ENCODE measurements at regions not wholly inside any gene's neighbourhood (a gene's known extent, or its start where the extent isn't known, plus 50 kb on each side); places are given as distances from the start of the nearest gene placed in this dataset.
A peak's percentile ranks its signal among the peaks of the same experiment; 100 is the strongest.

DNA sequence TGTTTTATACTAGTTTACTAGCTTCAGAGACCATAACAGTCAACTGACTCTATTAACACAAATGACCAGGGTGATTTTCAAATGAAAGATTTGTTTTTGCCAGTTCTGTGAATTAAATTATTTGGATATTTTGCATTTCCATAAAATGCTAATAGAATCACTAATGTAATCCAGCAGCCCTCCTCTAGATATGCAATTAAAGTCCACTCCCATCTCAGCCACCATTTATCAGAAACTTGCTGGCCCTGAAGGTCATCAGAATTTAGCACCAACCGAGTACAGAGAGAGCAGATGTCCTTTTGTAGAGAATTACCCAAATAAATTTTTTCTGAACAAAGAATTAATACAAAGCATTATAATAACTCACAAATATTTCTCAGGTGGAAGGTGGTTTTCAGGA, 531.1 kb upstream of the SLIT2 start:
- Histone ChIP-seq H3K4me2 (ENCODE audit: low read length) (no peak overlapping the region), H3K4ac (ENCODE audit: low read depth, low read length) (no peak overlapping the region), H2BK5ac (ENCODE audit: low read depth, low read length, poor library complexity) (no peak overlapping the region), H3K18ac (ENCODE audit: low read length) (no peak overlapping the region), H4K91ac (ENCODE audit: low read depth, low read length) (no peak overlapping the region), H4K8ac (ENCODE audit: low read depth, low read length) (no peak overlapping the region), H3K9ac (ENCODE audit: low read length) (no peak overlapping the region), H3K4me3 (ENCODE audit: low read depth, low read length) (no peak overlapping the region), H3K36me3 (ENCODE audit: control insufficient read depth in 1 of 2, insufficient read depth in 2 of 2, low read length in 2 of 2) (no peaks in the 10 kb centered on the region), H2AFZ (ENCODE audit: insufficient read depth, low read length, poor library complexity) (no peak overlapping the region), H3K27me3 (ENCODE audit: insufficient read depth, low read length) (no peaks in the 10 kb centered on the region), H3K79me2 (ENCODE audit: control insufficient read depth, insufficient read depth, low read length, poor library complexity) (no peaks in the 10 kb centered on the region), H2AK5ac (ENCODE audit: low read length) (no peak overlapping the region), H4K12ac (ENCODE audit: low read depth, low read length) (no peak overlapping the region), H3K79me1 (ENCODE audit: low read length) (no peaks in the 10 kb centered on the region), H2BK120ac (ENCODE audit: insufficient read depth, low read length, poor library complexity) (no peak overlapping the region), H3K4me1 (ENCODE audit: control insufficient read depth in 1 of 2, insufficient read depth in 2 of 2, low read length in 2 of 2) (no peaks in the 10 kb centered on the region), H3K27ac (ENCODE audit: low read depth, low read length) (no peak overlapping the region), H2BK12ac (ENCODE audit: low read length) (no peak overlapping the region), H3K14ac (ENCODE audit: low read length) (no peak overlapping the region), H3K9me3 (ENCODE audit: insufficient read depth, low read depth, low read length) (no peaks in the 10 kb centered on the region), H3K23ac (ENCODE audit: low read length) (no peak overlapping the region)
- WGBS (ENCODE audit: extremely low coverage, insufficient coverage, insufficient read length): no CpG with 5 or more reads among the region's 1 CpG
- DNase-seq: no peak

DNA sequence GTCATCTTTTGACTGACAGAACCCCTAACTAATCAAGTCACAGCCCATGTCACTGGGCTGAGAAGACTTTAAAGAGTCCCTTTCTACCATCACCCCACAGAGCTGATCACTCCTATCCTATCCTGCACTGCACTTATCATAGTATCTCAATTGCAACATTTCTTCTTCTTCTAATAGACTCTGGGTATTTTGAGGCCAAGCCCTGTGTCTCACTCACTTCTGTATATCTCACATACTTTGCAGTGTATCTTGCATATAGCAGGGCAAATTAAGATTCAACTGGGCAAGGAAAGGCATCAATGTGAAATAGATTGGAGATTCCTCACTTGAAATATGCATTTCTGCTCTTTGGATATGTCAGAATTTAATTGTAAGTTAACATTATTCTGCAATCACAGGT, 531.5 kb upstream of the SLIT2 start:
- H3K9me3 ChIP-seq (ENCODE audit: insufficient read depth, low read depth, low read length): no peaks in the 10 kb centered on the region
- no peak overlapping the region for H3K14ac ChIP-seq (ENCODE audit: low read length)
- no peak overlapping the region for H4K12ac ChIP-seq (ENCODE audit: low read depth, low read length)
- H3K4me3 ChIP-seq (ENCODE audit: low read depth, low read length): no peak overlapping the region
- no peaks in the 10 kb centered on the region for H3K79me1 ChIP-seq (ENCODE audit: low read length)
- no peaks in the 10 kb centered on the region for H3K4me1 ChIP-seq (ENCODE audit: control insufficient read depth in 1 of 2, insufficient read depth in 2 of 2, low read length in 2 of 2)
- no peak overlapping the region for H2AK5ac ChIP-seq (ENCODE audit: low read length)
- H2AFZ ChIP-seq (ENCODE audit: insufficient read depth, low read length, poor library complexity): no peak overlapping the region
- H3K9ac ChIP-seq (ENCODE audit: low read length): no peak overlapping the region
- H3K36me3 ChIP-seq (ENCODE audit: control insufficient read depth in 1 of 2, insufficient read depth in 2 of 2, low read length in 2 of 2): no peaks in the 10 kb centered on the region
- H3K18ac ChIP-seq (ENCODE audit: low read length): no peak overlapping the region
- H4K91ac ChIP-seq (ENCODE audit: low read depth, low read length): no peak overlapping the region
- no peaks in the 10 kb centered on the region for H3K79me2 ChIP-seq (ENCODE audit: control insufficient read depth, insufficient read depth, low read length, poor library complexity)
- no peak for DNase-seq
- H3K27me3 ChIP-seq (ENCODE audit: insufficient read depth, low read length): no peaks in the 10 kb centered on the region
- no peak overlapping the region for H2BK120ac ChIP-seq (ENCODE audit: insufficient read depth, low read length, poor library complexity)
- no peak overlapping the region for H3K4me2 ChIP-seq (ENCODE audit: low read length)
- no peak overlapping the region for H3K27ac ChIP-seq (ENCODE audit: low read depth, low read length)
- no peak overlapping the region for H4K8ac ChIP-seq (ENCODE audit: low read depth, low read length)
- H3K23ac ChIP-seq (ENCODE audit: low read length): no peak overlapping the region
- H2BK5ac ChIP-seq (ENCODE audit: low read depth, low read length, poor library complexity): no peak overlapping the region
- H3K4ac ChIP-seq (ENCODE audit: low read depth, low read length): no peak overlapping the region
- H2BK12ac ChIP-seq (ENCODE audit: low read length): no peak overlapping the region

DNA sequence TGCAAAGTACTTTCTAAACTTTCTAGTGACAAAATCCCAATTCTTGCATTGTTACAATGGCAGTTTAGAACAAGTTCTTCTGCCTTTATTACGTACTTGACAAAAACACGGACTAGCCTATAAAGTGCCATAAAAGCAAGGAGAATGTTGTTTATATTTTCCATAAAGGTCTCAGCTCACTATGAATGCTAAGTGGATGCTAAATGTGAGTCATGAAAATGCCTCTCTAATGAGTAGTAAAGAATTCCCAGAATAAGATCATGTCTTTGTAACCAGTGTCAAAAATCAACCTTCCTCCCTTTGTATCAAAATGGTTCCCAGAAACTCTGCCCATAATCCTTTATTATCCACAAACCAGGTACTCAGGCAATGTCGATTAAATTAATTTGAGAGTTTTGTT, 539.8 kb upstream of the SLIT2 start:
- H3K4me1 ChIP-seq (ENCODE audit: control insufficient read depth in 1 of 2, insufficient read depth in 2 of 2, low read length in 2 of 2): no peaks in the 10 kb centered on the region
- WGBS (ENCODE audit: extremely low coverage, insufficient coverage, insufficient read length): no CpG with 5 or more reads among the region's 3 CpGs

DNA sequence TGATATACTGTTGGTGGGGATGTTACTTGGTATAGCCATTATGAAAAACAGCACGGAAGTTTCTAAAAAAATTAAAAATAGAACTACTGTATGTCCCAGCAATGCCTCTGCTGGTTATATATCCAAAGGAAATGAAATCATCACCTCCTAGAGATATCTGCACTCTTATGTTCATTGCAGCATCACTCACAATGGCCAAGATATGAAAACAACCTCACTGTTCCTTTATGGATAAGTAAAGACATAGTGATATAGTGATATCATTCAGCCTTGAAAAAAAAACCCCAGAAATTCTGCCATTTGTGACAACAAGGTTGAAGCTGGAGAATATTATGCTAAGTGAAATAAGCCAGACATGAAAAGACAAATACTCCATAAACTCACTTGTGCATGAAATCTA, 543.8 kb upstream of the SLIT2 start:
- no peak overlapping the region for H3K4me3 ChIP-seq (ENCODE audit: low read depth, low read length)
- no peak for DNase-seq
- no peaks in the 10 kb centered on the region for H3K79me1 ChIP-seq (ENCODE audit: low read length)
- H4K12ac ChIP-seq (ENCODE audit: low read depth, low read length): no peak overlapping the region
- H2AK5ac ChIP-seq (ENCODE audit: low read length): no peak overlapping the region
- H3K9ac ChIP-seq (ENCODE audit: low read length): no peak overlapping the region
- H2BK12ac ChIP-seq (ENCODE audit: low read length): no peak overlapping the region
- H3K4me1 ChIP-seq (ENCODE audit: control insufficient read depth in 1 of 2, insufficient read depth in 2 of 2, low read length in 2 of 2): no peaks in the 10 kb centered on the region
- H4K8ac ChIP-seq (ENCODE audit: low read depth, low read length): no peak overlapping the region
- H3K18ac ChIP-seq (ENCODE audit: low read length): no peak overlapping the region
- no peaks in the 10 kb centered on the region for H3K36me3 ChIP-seq (ENCODE audit: control insufficient read depth in 1 of 2, insufficient read depth in 2 of 2, low read length in 2 of 2)
- H3K23ac ChIP-seq (ENCODE audit: low read length): no peak overlapping the region
- H3K79me2 ChIP-seq (ENCODE audit: control insufficient read depth, insufficient read depth, low read length, poor library complexity): no peaks in the 10 kb centered on the region
- H2AFZ ChIP-seq (ENCODE audit: insufficient read depth, low read length, poor library complexity): no peak overlapping the region
- no peak overlapping the region for H4K91ac ChIP-seq (ENCODE audit: low read depth, low read length)
- no peaks in the 10 kb centered on the region for H3K9me3 ChIP-seq (ENCODE audit: insufficient read depth, low read depth, low read length)
- no peaks in the 10 kb centered on the region for H3K27me3 ChIP-seq (ENCODE audit: insufficient read depth, low read length)
- H3K4me2 ChIP-seq (ENCODE audit: low read length): no peak overlapping the region
- no peak overlapping the region for H2BK120ac ChIP-seq (ENCODE audit: insufficient read depth, low read length, poor library complexity)
- no peak overlapping the region for H3K14ac ChIP-seq (ENCODE audit: low read length)
- H2BK5ac ChIP-seq (ENCODE audit: low read depth, low read length, poor library complexity): no peak overlapping the region
- H3K4ac ChIP-seq (ENCODE audit: low read depth, low read length): no peak overlapping the region
- WGBS (ENCODE audit: extremely low coverage, insufficient coverage, insufficient read length): no CpG with 5 or more reads among the region's 1 CpG
- H3K27ac ChIP-seq (ENCODE audit: low read depth, low read length): no peak overlapping the region

More for the DNA sequence above, 539.8 kb upstream of the SLIT2 start:
- no peaks in the 10 kb centered on the region for H3K9me3 ChIP-seq (ENCODE audit: insufficient read depth, low read depth, low read length)
- no peak overlapping the region for H3K27ac ChIP-seq (ENCODE audit: low read depth, low read length)
- no peaks in the 10 kb centered on the region for H3K79me2 ChIP-seq (ENCODE audit: control insufficient read depth, insufficient read depth, low read length, poor library complexity)
- H2AFZ ChIP-seq (ENCODE audit: insufficient read depth, low read length, poor library complexity): no peak overlapping the region
- H3K27me3 ChIP-seq (ENCODE audit: insufficient read depth, low read length): no peaks in the 10 kb centered on the region
- no peak overlapping the region for H3K4ac ChIP-seq (ENCODE audit: low read depth, low read length)
- no peak overlapping the region for H2BK12ac ChIP-seq (ENCODE audit: low read length)
- H2BK120ac ChIP-seq (ENCODE audit: insufficient read depth, low read length, poor library complexity): no peak overlapping the region
- H3K36me3 ChIP-seq (ENCODE audit: control insufficient read depth in 1 of 2, insufficient read depth in 2 of 2, low read length in 2 of 2): no peaks in the 10 kb centered on the region
- H2BK5ac ChIP-seq (ENCODE audit: low read depth, low read length, poor library complexity): no peak overlapping the region
- no peak overlapping the region for H4K12ac ChIP-seq (ENCODE audit: low read depth, low read length)
- H3K9ac ChIP-seq (ENCODE audit: low read length): no peak overlapping the region
- H4K8ac ChIP-seq (ENCODE audit: low read depth, low read length): no peak overlapping the region
- H3K4me3 ChIP-seq (ENCODE audit: low read depth, low read length): no peak overlapping the region
- H4K91ac ChIP-seq (ENCODE audit: low read depth, low read length): no peak overlapping the region
- H3K4me2 ChIP-seq (ENCODE audit: low read length): no peak overlapping the region
- DNase-seq: peak in 1 of 2 donors; percentile 62
- H3K79me1 ChIP-seq (ENCODE audit: low read length): no peaks in the 10 kb centered on the region
- no peak overlapping the region for H3K14ac ChIP-seq (ENCODE audit: low read length)
- H2AK5ac ChIP-seq (ENCODE audit: low read length): no peak overlapping the region
- H3K18ac ChIP-seq (ENCODE audit: low read length): no peak overlapping the region
- no peak overlapping the region for H3K23ac ChIP-seq (ENCODE audit: low read length)
